ENCODE measurements at regions not wholly inside any gene's neighbourhood (a gene's known extent, or its start where the extent isn't known, plus 50 kb on each side); places are given as distances from the start of the nearest gene placed in this dataset.

DNA sequence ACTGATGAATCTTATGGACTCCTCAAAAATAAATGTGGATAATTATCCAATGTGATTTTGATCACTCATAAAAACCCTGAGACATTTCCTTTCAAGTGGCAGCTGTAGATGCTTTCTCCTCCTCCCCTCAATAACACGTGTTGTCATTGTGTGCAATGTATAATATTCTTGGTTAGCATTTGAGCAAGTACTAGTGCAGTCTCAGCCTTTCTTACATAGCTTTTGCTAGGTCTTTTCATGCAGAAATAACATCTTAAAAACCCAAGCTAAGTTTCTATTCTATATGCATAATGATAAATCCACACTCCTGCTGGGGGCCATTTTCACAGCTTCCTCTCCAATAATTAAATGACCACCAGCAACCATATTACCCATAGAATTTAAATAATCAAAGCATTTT is 1835.2 kb upstream of the NUDT12 start:
- no peak for DNase-seq (ENCODE audit: low read depth, low spot score)
- no peak overlapping the region for H3K4me3 ChIP-seq (ENCODE audit: low read length)

DNA sequence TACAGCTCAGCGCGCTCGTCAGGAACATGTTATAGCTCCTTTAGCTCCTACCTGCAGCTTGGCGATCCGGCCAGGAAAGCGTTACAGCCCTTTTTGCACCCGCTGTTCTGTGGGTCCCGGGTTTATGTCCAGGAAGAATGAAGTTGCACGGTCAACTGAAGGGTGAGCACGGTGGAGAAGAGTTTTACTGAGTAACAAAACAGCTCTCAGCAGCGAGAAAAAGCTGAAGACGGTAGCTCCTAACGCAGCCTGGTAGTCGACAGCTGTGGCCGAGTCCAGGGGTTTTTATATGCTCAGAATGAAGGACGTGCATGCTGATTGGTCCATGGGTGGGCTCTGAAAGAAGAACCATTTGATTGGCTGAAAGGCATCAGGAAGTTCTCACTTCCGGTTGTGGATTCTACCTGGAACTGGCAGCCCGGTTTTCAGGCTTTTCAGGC is 1830.1 kb upstream of the NUDT12 start:
- DNase-seq (ENCODE audit: low read depth, low spot score), result no peak
- H3K4me3 ChIP-seq (ENCODE audit: low read length), result no peak overlapping the region

DNA sequence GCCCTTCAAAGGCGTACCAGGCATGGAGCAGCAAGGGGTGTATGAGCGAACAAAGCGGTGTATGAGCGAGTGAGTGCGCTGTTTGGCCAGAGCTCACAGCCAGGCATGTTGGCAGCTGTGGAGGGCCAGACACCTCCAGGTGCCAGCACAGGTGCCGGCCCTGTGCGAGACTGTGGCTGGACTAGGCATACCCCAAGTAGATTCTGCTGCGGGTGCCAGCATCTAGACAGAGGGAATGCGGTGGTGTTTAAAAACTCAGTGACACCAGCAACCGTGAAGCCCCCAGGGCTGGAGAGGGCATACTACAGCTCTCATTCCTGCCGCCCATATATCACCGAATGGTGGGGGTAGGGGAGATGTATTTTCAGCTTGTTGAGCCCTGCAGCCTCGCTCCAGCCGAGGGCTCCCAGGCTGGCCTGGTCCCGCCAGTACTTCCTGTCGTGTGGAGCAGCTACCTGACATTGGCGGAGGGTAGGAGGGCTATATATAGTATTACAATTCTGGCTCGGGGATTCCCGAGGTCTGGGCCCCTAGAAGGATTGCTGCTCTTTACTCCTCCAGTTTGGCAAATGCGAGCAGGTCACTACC is 1829.6 kb upstream of the NUDT12 start:
- no peak overlapping the region for H3K4me3 ChIP-seq (ENCODE audit: low read length)
- DNase-seq (ENCODE audit: low read depth, low spot score), result no peak

DNA sequence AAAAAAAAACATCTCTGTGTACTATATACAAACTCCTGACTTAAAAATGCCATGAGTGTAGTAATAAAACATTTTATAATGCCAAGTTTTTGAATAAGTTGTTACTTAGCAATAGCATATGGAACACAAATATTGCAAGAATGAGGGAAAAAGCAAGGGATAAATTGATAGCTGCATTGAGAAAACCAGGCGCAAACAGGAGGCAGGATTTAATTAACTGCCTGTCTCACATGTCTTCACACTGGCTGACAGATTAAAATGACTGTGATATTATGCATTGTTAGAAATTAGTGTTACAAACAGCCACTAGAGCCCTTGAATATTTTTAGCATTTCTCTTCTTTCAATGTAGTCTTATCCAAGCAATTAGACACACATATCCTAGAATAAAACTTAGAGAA is 1817.5 kb upstream of the NUDT12 start:
- no peak overlapping the region for H3K4me3 ChIP-seq (ENCODE audit: low read length)
- no peak for DNase-seq (ENCODE audit: low read depth, low spot score)

DNA sequence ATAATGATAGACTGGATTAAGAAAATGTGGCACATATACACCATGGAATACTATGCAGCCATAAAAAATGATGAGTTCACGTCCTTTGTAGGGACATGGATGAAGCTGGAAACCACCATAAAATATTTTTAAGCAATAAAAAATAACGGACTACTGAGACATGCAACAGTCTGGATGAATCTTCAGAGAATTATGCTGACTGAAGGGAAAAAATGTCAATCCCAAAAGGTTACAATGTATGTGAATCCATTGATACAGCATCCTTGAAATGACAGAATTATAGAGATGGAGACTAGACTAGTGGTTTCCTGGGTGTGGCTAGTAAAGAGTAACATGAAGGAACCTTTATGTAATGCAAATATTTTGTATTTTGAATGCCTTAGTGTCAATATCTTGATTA is 1808.6 kb upstream of the NUDT12 start:
- DNase-seq (ENCODE audit: low read depth, low spot score), result no peak
- H3K4me3 ChIP-seq (ENCODE audit: low read length), result no peak overlapping the region

DNA sequence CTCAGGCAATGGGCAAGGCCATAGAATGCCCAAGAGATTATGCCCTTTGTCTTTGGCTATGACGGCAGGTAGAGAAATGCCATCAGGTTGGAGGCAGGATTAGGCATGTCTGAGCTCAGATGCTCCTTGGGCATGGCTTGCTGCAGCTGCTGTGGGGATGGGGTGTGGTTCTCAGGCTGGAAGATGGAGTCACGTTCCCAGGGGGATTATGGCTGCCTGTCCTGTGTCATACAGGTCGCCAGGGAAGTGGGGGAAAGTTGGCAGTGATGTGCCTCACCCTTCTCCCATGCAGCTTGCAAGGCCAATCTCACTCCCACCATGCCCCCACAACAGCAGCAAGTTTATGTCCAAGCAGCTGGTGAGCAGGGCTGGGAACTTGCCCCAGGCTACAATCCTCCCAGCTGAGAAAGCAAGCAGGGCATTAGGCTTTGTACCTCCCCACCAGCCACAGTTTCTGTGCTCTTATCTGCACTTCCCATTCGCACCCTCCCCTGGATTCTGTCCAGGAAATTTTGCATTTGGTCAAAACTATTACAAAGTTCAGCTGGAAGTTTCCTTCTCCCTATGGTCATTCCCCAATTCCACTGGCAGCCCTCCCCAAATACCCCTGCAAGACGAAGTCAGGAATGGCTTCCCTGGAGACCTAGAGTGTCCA is 1788.0 kb upstream of the NUDT12 start:
- DNase-seq (ENCODE audit: low read depth, low spot score), result no peak
- H3K4me3 ChIP-seq (ENCODE audit: low read length), result no peak overlapping the region

DNA sequence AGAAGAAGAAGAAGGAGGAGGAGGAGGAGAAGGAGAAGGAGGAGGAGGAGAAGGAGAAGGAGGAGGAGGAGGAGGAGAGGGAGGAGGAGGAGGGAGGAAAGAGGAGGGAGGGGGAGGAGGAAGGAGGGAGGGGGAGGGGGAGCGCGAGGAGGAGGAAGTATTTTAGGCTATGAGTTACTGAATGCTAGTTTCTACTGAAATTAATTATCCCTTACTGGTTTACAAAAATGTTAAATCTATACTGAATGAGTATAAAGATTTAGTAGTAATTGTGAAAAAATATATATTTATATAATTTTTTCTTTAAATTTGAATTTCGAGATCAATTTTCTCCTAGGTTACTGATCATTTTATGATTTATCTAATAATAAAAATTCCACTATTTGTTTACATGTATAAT is 1769.0 kb upstream of the NUDT12 start:
- H3K4me3 ChIP-seq (ENCODE audit: low read length), result no peak overlapping the region
- no peak for DNase-seq (ENCODE audit: low read depth, low spot score)

DNA sequence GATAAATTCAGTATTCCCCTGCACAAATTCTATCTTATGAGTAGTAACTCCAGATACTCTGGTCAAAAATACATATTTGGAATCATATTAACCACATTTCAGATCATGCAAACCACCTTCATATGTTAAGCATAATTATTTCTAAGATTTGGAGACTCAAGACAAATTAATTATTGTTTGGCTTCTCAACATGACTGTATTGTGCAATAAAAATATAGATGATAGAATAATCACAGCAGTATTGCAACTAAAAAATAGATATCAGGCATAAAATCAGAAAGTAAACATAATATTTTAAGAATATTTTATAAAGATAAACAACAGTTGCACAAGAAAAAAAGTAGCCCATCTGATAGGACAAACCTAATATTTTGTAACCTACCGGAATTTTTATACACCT is 1767.6 kb upstream of the NUDT12 start:
- no peak for DNase-seq (ENCODE audit: low read depth, low spot score)

DNA sequence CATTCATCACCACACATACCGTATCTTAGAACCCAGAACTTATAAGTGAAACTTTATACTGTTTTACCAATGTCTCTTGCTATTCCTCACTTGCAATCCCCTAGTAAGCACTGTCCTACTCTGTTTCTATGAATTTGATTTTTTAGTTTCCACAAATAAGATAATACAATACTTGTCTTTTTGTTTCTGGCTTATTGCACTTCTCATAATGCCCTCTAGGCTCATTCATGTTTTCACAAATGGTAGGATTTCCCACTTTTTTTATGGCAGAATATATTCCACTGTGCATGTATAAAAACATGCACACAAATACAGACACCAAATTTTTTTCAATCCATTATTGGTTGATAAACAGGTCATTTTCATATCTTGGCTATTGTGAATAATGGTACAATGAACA is 1742.3 kb upstream of the NUDT12 start:
- DNase-seq (ENCODE audit: low read depth, low spot score), result no peak
- no peak overlapping the region for H3K4me3 ChIP-seq (ENCODE audit: low read length)

More for the DNA sequence above, 1767.6 kb upstream of the NUDT12 start:
- H3K4me3 ChIP-seq (ENCODE audit: low read length), result no peak overlapping the region

DNA sequence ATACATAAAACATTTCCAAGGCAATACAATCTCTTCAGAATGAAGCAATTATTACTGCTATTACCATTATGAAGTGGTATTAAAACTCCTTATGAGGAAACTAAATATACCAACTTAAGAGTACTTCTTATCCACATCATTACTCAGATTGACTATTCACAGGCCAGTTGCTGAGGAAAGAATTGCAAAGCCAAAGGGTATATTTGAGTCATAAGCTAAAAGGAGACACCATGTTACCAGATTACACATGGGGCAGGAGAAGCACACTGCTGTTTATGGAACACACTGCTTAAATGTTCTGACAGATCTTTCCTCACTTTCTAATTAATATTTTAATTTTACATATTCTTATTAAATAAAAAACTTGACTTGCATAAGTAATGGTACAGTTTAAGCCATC is 1726.4 kb upstream of the NUDT12 start:
- no peak for DNase-seq (ENCODE audit: low read depth, low spot score)
- no peak overlapping the region for H3K4me3 ChIP-seq (ENCODE audit: low read length)

DNA sequence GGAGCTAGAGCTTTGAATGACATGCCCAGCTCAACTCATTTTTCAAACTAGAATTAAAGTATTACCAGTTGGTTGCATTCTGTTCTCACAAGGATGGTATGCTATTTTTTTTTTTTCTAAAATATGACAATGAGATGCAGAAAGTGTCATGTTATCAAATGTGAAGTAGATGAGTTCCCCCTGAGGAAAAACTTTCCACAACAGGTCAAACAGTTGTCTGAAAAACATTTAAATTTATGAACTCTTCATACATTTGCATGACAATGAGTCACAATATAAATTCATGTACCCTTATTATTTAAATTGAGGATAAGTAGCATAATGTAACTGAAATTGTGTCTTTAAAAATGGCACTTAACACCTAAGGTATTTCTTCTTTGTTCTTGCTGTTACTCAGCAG is 1720.5 kb upstream of the NUDT12 start:
- H3K4me3 ChIP-seq (ENCODE audit: low read length), result no peak overlapping the region
- DNase-seq (ENCODE audit: low read depth, low spot score), result no peak

DNA sequence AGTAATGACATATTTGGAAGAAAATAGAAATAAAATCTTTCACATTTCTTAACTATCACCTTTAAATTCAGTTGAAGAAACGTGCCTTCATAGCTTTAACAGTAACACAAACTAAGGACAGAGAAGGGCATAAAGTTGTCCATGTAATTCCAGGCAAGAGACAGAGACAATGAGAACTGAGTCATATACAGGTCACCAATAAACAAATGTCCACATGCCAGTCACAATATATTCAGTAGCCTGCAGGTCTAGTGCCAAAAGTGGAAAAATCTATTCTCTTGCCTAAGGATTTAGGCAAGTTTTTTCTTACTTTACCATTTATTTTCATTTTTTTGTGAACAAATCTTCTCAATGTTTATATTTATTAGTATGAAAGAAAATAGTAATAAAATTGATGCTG is 1711.5 kb upstream of the NUDT12 start:
- no peak overlapping the region for H3K4me3 ChIP-seq (ENCODE audit: low read length)
- no peak for DNase-seq (ENCODE audit: low read depth, low spot score)

DNA sequence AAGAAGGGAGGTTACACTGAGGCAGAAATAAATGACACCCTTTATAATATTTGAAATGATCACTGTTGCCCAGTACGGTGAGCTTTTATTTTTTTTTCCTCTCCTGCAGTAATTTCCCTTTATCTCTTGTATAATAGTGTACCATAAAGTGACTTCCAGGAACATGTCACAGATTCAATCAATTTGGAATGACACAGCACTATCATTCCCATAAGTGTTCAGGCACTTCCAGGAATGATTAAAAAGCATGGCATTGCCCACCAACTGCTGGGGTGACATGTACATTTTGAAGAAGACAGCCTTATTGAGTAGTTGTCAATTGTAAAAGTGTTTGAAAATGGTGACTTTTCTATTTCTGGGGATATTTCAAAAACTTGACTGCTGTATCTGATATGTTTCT is 1700.9 kb upstream of the NUDT12 start:
- no peak overlapping the region for H3K4me3 ChIP-seq (ENCODE audit: low read length)

DNA sequence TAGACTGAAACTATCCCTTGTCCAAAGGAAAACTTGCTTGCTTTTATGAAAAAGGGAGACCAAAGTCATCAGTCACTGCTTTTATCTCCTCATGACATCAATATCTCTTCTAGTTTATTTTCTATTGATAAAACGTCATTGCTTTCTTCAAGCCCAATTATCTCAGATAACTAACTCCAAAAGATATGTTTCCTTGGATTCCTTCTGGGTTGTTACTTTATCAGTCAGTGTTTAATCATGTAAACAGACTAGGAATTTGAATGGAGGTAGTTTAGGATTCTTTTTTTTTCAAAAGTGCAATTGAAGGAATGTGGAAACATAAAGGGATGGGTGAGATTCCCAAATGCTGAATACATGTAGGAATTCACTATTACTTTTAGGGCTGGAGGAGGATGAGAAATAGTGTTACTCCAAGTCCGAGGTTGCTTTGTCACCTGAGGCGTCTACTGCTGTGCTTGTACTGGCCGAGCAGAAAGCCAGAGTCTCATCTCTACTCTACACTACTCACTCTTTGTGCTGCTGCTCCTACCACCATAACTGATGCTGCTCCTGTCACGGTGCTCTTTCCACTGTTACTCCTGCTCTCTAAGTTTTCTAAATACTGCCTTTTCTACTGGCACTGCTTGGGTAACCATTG is 1697.1 kb upstream of the NUDT12 start:
- DNase-seq (ENCODE audit: low read depth, low spot score), result no peak
- H3K4me3 ChIP-seq (ENCODE audit: low read length), result no peak overlapping the region

More for the DNA sequence above, 1700.9 kb upstream of the NUDT12 start:
- DNase-seq (ENCODE audit: low read depth, low spot score), result no peak

DNA sequence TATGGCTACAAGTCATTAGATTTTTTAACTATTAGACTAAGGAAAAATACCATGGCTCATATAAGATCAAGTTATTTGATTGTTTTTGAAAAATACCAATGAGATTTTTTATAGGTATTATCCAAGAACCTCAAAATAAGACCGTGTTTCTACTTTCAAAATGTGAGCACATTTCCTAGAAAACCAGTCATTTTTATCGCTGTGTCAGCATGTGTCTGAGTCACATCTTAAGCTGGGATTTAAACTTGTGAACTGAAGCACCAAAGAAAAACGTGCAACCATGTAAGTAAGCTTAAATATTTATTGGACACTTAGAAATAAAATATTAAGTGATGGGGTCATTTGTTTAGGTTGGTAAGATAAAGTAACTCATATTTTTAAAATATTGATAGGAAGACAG is 1676.0 kb upstream of the NUDT12 start:
- DNase-seq (ENCODE audit: low read depth, low spot score), result no peak
- no peak overlapping the region for H3K4me3 ChIP-seq (ENCODE audit: low read length)

DNA sequence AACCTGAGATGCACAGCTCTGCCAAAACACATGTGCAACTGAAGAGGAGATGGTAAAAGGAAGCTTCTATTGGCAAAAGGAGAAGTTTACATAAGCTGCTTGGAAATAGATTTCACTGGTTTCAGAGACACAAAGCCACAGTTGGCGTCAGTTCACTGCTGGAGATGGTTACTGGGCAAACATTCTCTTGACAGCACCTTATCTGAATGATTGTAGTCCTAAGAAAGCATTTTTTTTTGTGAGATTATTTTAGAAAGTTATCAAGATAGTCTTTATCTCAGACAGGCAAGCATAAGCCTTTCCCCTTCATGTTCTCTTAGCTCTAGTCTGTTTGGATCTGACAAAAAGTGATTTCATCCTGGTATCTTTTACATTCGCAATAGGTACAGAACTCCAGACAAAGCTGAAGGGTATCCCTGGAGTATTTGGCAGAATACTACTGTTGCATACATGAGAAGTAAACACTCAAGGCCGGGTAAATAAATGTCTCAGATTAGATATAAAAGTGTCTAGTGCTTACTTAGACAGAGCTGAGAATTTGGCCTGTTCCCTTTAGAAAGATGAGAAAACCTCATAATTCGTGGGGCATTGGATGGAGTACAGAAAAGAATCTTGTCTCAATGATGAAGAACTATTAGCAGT is 1668.0 kb upstream of the NUDT12 start:
- no peak overlapping the region for H3K4me3 ChIP-seq (ENCODE audit: low read length)
- no peak for DNase-seq (ENCODE audit: low read depth, low spot score)

DNA sequence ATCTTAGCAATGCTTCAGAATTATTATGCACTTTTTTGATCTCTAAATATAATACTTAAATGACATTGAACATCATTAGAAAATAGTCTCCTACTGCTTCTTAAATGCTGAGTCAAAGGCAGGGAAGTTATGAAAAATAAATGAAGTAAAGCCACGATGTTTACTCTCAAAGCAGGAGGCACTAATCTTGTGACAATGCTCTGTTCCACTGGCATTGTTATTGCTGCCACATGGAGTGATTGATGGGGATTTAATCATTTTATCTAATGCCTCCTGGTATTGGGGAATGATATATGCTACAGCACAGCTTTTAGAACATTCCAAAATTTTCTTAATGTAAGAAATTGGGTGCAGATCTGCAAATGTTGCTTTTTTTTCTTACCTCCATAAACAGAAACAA is 1655.4 kb upstream of the NUDT12 start:
- DNase-seq (ENCODE audit: low read depth, low spot score), result no peak
- no peak overlapping the region for H3K4me3 ChIP-seq (ENCODE audit: low read length)

DNA sequence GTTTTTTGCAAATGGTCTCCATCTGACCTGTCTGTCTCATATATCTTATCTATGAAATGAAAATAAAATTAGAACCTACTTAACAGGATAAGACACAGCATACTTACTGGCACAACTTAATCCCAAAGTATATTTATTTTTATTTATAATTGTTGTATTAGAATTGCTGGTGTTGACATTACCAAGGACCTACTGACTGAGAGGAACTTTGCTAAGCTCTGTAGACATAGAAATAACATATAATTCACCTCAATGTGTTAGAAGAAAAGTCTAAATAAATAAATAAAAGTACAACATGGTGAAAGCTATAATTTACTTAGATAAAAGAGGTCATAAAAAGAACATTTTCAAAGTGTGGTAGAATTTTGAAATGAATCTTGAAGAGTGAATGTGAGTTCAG is 1650.5 kb upstream of the NUDT12 start:
- no peak for DNase-seq (ENCODE audit: low read depth, low spot score)
- H3K4me3 ChIP-seq (ENCODE audit: low read length), result no peak overlapping the region

DNA sequence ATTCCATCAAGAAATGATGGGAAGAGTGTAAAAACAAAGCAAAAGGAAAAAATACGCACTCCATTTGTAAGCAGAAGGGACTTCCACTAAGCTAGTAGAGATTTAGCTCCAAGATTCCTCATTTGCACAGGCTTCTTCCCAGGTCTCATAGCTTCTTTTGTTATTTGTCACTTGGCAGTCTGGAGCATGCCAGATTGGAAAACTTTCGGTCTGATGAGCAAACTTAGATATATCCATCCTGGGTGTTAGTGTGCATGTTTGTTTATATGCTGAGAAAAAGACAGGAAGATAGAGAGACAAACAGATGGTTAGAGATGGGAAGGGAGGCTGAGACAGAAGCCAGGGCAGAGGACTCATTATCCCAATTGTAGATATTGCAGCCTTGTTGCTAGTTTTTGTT is 1644.5 kb upstream of the NUDT12 start:
- H3K4me3 ChIP-seq (ENCODE audit: low read length), result no peak overlapping the region
- no peak for DNase-seq (ENCODE audit: low read depth, low spot score)

DNA sequence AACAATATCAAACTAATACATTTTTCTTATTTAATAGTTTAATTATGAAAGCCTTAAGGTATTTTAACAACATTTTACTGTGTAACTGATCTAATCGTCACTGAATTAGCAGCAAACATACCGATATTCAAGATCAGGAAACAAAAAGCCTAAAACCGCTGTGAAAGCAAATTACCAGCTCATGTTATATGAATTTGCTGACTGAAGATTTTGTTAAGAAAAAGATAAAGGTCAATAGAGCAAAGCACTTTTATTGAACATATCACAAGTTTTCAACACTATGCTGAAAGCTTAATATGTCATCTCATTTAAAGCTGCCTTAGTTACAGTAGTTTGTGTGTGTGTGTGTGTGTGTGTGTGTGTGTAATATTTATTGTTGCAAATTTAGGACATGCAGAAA is 1634.9 kb upstream of the NUDT12 start:
- DNase-seq (ENCODE audit: low read depth, low spot score), result no peak
- no peak overlapping the region for H3K4me3 ChIP-seq (ENCODE audit: low read length)
